ENCODE measurements at regions not wholly inside any gene's neighbourhood (a gene's known extent, or its start where the extent isn't known, plus 50 kb on each side); places are given as distances from the start of the nearest gene placed in this dataset.

DNA sequence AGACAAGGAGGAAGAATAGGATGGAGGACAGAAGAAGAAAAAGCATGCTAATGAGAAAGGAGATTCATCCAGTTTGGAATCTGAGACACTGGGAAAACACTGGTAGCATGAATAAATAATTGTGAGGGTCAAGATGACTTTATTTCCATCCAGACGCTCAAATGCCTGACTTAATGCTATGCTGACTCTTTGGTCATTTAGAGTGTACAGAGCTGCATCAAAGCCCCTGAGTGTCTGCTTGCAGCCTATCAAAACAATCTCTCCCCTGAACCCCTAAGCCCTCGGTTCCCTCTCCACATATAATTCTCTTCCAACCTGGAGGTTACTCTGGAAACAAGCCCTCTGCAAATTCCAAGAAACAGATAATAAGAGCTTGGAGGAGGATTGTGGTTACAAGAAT lies 208.8 kb downstream of the MAGEB17 start:
- Histone ChIP-seq H3K27me3 (no peaks in the 10 kb centered on the region), H3K79me2 (no peaks in the 10 kb centered on the region), H3K36me3 (replicated peaks; ENCODE audit: insufficient read depth, low read depth) (no peaks in the 10 kb centered on the region), H3K4me3 (no peak overlapping the region), H2AFZ (no peak overlapping the region), H3K4me2 (no peak overlapping the region), H3K9me2 (replicated peaks; ENCODE audit: insufficient read depth) (no peaks in the 10 kb centered on the region), H3K27ac (no peak overlapping the region), H3K4me1 (ENCODE audit: insufficient read depth) (no peaks in the 10 kb centered on the region), H4K20me1 (ENCODE audit: insufficient read depth, poor library complexity, severe bottlenecking) (no peaks in the 10 kb centered on the region), H3K9me3 (ENCODE audit: low read depth) (no peaks in the 10 kb centered on the region)
- no peak for DNase-seq (ENCODE audit: low spot score)
- WGBS (ENCODE audit: low lambda C conversion rate, missing lambda C conversion rate), result 38% methylated on average over 2 of the region's 2 CpGs
- TF ChIP-seq EZH2 (IDR thresholded peaks at IDR 0.05; ENCODE audit: borderline replicate concordance) (no peak), EZH2phosphoT487 (IDR thresholded peaks at IDR 0.05; ENCODE audit: low read depth, severe bottlenecking, unreplicated experiment) (no peak)
- TF ChIP-seq, protein P1, sequence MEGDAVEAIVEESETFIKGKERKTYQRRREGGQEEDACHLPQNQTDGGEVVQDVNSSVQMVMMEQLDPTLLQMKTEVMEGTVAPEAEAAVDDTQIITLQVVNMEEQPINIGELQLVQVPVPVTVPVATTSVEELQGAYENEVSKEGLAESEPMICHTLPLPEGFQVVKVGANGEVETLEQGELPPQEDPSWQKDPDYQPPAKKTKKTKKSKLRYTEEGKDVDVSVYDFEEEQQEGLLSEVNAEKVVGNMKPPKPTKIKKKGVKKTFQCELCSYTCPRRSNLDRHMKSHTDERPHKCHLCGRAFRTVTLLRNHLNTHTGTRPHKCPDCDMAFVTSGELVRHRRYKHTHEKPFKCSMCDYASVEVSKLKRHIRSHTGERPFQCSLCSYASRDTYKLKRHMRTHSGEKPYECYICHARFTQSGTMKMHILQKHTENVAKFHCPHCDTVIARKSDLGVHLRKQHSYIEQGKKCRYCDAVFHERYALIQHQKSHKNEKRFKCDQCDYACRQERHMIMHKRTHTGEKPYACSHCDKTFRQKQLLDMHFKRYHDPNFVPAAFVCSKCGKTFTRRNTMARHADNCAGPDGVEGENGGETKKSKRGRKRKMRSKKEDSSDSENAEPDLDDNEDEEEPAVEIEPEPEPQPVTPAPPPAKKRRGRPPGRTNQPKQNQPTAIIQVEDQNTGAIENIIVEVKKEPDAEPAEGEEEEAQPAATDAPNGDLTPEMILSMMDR (IDR thresholded peaks at IDR 0.05; ENCODE audit: poor library complexity), result no peak

DNA sequence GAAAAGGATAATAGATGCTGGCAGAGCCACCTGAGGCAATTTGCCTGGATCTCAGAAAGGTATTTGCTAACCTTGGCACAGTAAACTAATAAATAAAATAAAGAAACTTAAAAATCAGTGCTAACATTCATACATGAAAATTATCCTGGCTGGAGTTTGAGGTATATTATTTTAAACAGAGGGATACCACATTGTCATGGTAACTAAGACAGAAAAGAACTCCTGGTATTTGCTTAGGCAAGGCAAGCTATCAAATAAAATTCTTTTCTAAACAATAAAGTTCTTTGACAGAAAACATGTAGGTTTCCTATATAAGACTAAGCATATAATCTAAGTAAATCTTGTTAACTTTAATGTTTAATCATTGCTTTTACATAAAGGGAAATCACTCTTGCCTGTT lies 218.8 kb downstream of the MAGEB17 start:
- Histone ChIP-seq H3K9me3 (ENCODE audit: low read depth) (no peaks in the 10 kb centered on the region), H3K27ac (no peak overlapping the region), H3K4me3 (no peak overlapping the region), H3K9me2 (replicated peaks; ENCODE audit: insufficient read depth) (no peaks in the 10 kb centered on the region), H3K27me3 (no peaks in the 10 kb centered on the region), H3K4me1 (ENCODE audit: insufficient read depth) (peaks cover 3% of the 10 kb centered on the region), H3K79me2 (no peaks in the 10 kb centered on the region), H2AFZ (no peak overlapping the region), H3K36me3 (replicated peaks; ENCODE audit: insufficient read depth, low read depth) (no peaks in the 10 kb centered on the region), H4K20me1 (ENCODE audit: insufficient read depth, poor library complexity, severe bottlenecking) (no peaks in the 10 kb centered on the region), H3K4me2 (no peak overlapping the region)
- no peak for DNase-seq (ENCODE audit: low spot score)
- TF ChIP-seq EZH2 (IDR thresholded peaks at IDR 0.05; ENCODE audit: borderline replicate concordance) (no peak), EZH2phosphoT487 (IDR thresholded peaks at IDR 0.05; ENCODE audit: low read depth, severe bottlenecking, unreplicated experiment) (no peak)
- TF ChIP-seq, protein P1 (IDR thresholded peaks at IDR 0.05; ENCODE audit: poor library complexity), result no peak

GRCh38 chrX:16392597-16392996 lies 225.3 kb downstream of the MAGEB17 start:
- no peak for DNase-seq (ENCODE audit: low spot score)
- no peaks in the 10 kb centered on the region for H3K9me2 ChIP-seq (replicated peaks; ENCODE audit: insufficient read depth)
- TF ChIP-seq EZH2 (IDR thresholded peaks at IDR 0.05; ENCODE audit: borderline replicate concordance) (no peak), EZH2phosphoT487 (IDR thresholded peaks at IDR 0.05; ENCODE audit: low read depth, severe bottlenecking, unreplicated experiment) (no peak)
- TF ChIP-seq, protein P1 (IDR thresholded peaks at IDR 0.05; ENCODE audit: poor library complexity), result no peak

DNA sequence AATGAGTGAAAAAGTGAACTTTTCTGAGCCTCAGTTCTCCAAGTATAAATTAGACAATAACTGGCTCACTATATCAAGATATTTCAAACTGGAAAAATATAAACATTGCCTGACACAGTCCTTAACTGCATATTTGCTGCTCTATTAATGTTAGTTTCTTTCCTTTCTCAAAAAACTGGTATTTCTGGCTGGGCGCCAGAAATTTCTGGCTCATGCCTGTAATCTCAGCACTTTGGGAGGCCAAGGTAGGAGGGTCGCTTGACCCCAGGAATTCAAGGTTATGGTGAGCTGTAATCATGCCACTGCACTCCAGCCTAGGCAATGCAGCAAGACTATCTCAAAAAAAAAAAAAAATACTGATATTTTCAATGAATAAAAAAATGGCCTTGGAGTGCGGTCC lies 227.0 kb downstream of the MAGEB17 start:
- H3K36me3 ChIP-seq (replicated peaks; ENCODE audit: insufficient read depth, low read depth), result no peaks in the 10 kb centered on the region

More at GRCh38 chrX:16392597-16392996, 225.3 kb downstream of the MAGEB17 start:
- Histone ChIP-seq H2AFZ (no peak overlapping the region), H3K79me2 (no peaks in the 10 kb centered on the region), H3K27ac (no peak overlapping the region), H4K20me1 (ENCODE audit: insufficient read depth, poor library complexity, severe bottlenecking) (no peaks in the 10 kb centered on the region), H3K9me3 (ENCODE audit: low read depth) (no peaks in the 10 kb centered on the region), H3K27me3 (no peaks in the 10 kb centered on the region), H3K4me3 (no peak overlapping the region), H3K4me2 (no peak overlapping the region), H3K36me3 (replicated peaks; ENCODE audit: insufficient read depth, low read depth) (no peaks in the 10 kb centered on the region), H3K4me1 (ENCODE audit: insufficient read depth) (no peaks in the 10 kb centered on the region)
- 98% methylated on average over 2 of the region's 2 CpGs for WGBS (ENCODE audit: low lambda C conversion rate, missing lambda C conversion rate)

More for the DNA sequence above, 227.0 kb downstream of the MAGEB17 start:
- DNase-seq (ENCODE audit: low spot score), result no peak
- H3K4me3 ChIP-seq, result no peak overlapping the region
- H3K4me1 ChIP-seq (ENCODE audit: insufficient read depth), result no peaks in the 10 kb centered on the region
- no peaks in the 10 kb centered on the region for H3K27me3 ChIP-seq
- no peak overlapping the region for H2AFZ ChIP-seq
- no peak overlapping the region for H3K4me2 ChIP-seq
- TF ChIP-seq EZH2phosphoT487 (IDR thresholded peaks at IDR 0.05; ENCODE audit: low read depth, severe bottlenecking, unreplicated experiment) (no peak), EZH2 (IDR thresholded peaks at IDR 0.05; ENCODE audit: borderline replicate concordance) (no peak)
- TF ChIP-seq, protein P1 (IDR thresholded peaks at IDR 0.05; ENCODE audit: poor library complexity), result no peak
- no peak overlapping the region for H3K27ac ChIP-seq
- H3K9me3 ChIP-seq (ENCODE audit: low read depth), result no peaks in the 10 kb centered on the region
- WGBS (ENCODE audit: low lambda C conversion rate, missing lambda C conversion rate), result 81% methylated on average over 3 of the region's 3 CpGs
- H4K20me1 ChIP-seq (ENCODE audit: insufficient read depth, poor library complexity, severe bottlenecking), result no peaks in the 10 kb centered on the region
- H3K9me2 ChIP-seq (replicated peaks; ENCODE audit: insufficient read depth), result no peaks in the 10 kb centered on the region
- H3K79me2 ChIP-seq, result no peaks in the 10 kb centered on the region
